Loucy (cell line): ENCODE measurements at regions not wholly inside any gene's neighbourhood (a gene's known extent, or its start where the extent isn't known, plus 50 kb on each side); places are given as distances from the start of the nearest gene placed in this dataset.

Source experiments
- H2AFZ ChIP-seq: fragments of 200-600 bp; sonication (generic); 2 replicates; pipeline ENCODE4 v1.6.0; 2016; ENCODE audit warnings: antibody characterized with exemption, mild to moderate bottlenecking, low read length, moderate library complexity
- H3F3A ChIP-seq: fragments of 200-600 bp; 2 replicates; pipeline ENCODE4 v1.6.0; 2016; ENCODE audit warnings: antibody characterized with exemption, low read depth, mild to moderate bottlenecking
- H3K27me3 ChIP-seq: fragments of 200-600 bp; sonication (generic); 2 replicates; pipeline ENCODE4 v1.6.1; 2014; ENCODE audit warnings: low read length, mild to moderate bottlenecking; ENCODE audit not compliant: insufficient read depth, poor library complexity, severe bottlenecking
- H3K36me3 ChIP-seq: fragments of 200-600 bp; sonication (generic); 2 replicates; pipeline ENCODE4 v1.6.1; 2016; ENCODE audit warnings: low read length; ENCODE audit not compliant: insufficient read depth
- H3K4me1 ChIP-seq: fragments of 200-600 bp; sonication (generic); 2 replicates; pipeline ENCODE4 v1.5.1; 2014; ENCODE audit warnings: low read length, mild to moderate bottlenecking; ENCODE audit not compliant: insufficient read depth, poor library complexity, severe bottlenecking
- H3K4me2 ChIP-seq: fragments of 200-600 bp; sonication (generic); 2 replicates; pipeline ENCODE4 v1.6.0; 2014; ENCODE audit warnings: antibody characterized with exemption, low read length, low read depth, mild to moderate bottlenecking; ENCODE audit not compliant: poor library complexity, severe bottlenecking
- H3K4me3 ChIP-seq: fragments of 200-600 bp; sonication (generic); 2 replicates; pipeline ENCODE4 v1.5.1; 2014; ENCODE audit warnings: low read length, mild to moderate bottlenecking, mixed read lengths; ENCODE audit not compliant: poor library complexity, severe bottlenecking
- H3K79me2 ChIP-seq: fragments of 200-600 bp; sonication (generic); 2 replicates; pipeline ENCODE4 v1.6.1; 2014; ENCODE audit warnings: low read length; ENCODE audit not compliant: insufficient read depth
- H3K9ac ChIP-seq: fragments of 200-600 bp; sonication (generic); 2 replicates; pipeline ENCODE4 v1.6.0; 2014; ENCODE audit warnings: mild to moderate bottlenecking, low read depth, low read length, moderate library complexity; ENCODE audit not compliant: poor library complexity, severe bottlenecking
- H3K9me2 ChIP-seq: fragments of 200-600 bp; sonication (generic); replicated peaks from 2 replicates; pipeline ENCODE4 v1.6.1; 2016; ENCODE audit warnings: low read depth, low read length, mixed read lengths
- H3K9me3 ChIP-seq: fragments of 200-600 bp; sonication (generic); 2 replicates; pipeline ENCODE4 v1.6.1; 2014; ENCODE audit warnings: mild to moderate bottlenecking, antibody characterized with exemption, low read length, low read depth; ENCODE audit not compliant: insufficient read depth
- H4K20me1 ChIP-seq: fragments of 200-600 bp; sonication (generic); 2 replicates; pipeline ENCODE4 v1.6.0; 2014; ENCODE audit warnings: antibody characterized with exemption, low read length, mild to moderate bottlenecking; ENCODE audit not compliant: insufficient read depth, poor library complexity, severe bottlenecking
- EZH2phosphoT487 ChIP-seq: fragments of 200-600 bp; IDR thresholded peaks from 2 replicates; pipeline ENCODE4 v1.6.1; 2018; ENCODE audit warnings: antibody characterized with exemption, mild to moderate bottlenecking, moderate library complexity, borderline replicate concordance
- TF ChIP-seq, protein P1 (sequence below): fragments of 200-600 bp; sonication (generic); conservative IDR thresholded peaks from 2 replicates; pipeline ENCODE4 v1.5.1; 2014; ENCODE audit warnings: mild to moderate bottlenecking, antibody characterized with exemption, low read length

DNA sequence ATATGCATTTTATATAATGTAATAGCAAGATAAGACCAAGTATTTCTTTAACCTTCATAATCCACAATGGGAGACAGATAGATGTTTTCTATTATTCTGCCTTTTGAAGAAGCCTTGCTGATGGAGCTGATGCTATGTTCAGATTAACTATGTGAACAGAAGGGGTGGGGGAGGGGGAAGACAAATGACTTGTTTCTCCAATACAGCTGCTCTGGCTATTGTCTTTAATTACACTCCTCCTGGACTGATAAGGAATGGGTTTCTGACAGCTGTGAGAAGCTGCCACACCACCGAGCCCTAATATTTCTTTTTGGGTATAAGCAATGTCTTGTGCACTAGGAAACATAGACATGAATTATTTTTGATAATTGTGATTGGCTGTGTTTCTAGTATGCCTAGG, 62.0 kb downstream of the CAVIN4 start:
- no peaks in the 10 kb centered on the region for H3K4me1 ChIP-seq
- no peak overlapping the region for H3K4me2 ChIP-seq
- H2AFZ ChIP-seq, result no peak overlapping the region
- no peaks in the 10 kb centered on the region for H3K36me3 ChIP-seq
- H3K9me3 ChIP-seq, result no peaks in the 10 kb centered on the region
- no peaks in the 10 kb centered on the region for H3K9me2 ChIP-seq
- TF ChIP-seq, protein P1, sequence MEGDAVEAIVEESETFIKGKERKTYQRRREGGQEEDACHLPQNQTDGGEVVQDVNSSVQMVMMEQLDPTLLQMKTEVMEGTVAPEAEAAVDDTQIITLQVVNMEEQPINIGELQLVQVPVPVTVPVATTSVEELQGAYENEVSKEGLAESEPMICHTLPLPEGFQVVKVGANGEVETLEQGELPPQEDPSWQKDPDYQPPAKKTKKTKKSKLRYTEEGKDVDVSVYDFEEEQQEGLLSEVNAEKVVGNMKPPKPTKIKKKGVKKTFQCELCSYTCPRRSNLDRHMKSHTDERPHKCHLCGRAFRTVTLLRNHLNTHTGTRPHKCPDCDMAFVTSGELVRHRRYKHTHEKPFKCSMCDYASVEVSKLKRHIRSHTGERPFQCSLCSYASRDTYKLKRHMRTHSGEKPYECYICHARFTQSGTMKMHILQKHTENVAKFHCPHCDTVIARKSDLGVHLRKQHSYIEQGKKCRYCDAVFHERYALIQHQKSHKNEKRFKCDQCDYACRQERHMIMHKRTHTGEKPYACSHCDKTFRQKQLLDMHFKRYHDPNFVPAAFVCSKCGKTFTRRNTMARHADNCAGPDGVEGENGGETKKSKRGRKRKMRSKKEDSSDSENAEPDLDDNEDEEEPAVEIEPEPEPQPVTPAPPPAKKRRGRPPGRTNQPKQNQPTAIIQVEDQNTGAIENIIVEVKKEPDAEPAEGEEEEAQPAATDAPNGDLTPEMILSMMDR, result no peak
- no peak for TF ChIP-seq EZH2phosphoT487
- no peaks in the 10 kb centered on the region for H3F3A ChIP-seq
- no peaks in the 10 kb centered on the region for H3K79me2 ChIP-seq
- H3K27me3 ChIP-seq, result no peaks in the 10 kb centered on the region
- H4K20me1 ChIP-seq, result no peaks in the 10 kb centered on the region
- no peak overlapping the region for H3K9ac ChIP-seq
- H3K4me3 ChIP-seq, result no peak overlapping the region

DNA sequence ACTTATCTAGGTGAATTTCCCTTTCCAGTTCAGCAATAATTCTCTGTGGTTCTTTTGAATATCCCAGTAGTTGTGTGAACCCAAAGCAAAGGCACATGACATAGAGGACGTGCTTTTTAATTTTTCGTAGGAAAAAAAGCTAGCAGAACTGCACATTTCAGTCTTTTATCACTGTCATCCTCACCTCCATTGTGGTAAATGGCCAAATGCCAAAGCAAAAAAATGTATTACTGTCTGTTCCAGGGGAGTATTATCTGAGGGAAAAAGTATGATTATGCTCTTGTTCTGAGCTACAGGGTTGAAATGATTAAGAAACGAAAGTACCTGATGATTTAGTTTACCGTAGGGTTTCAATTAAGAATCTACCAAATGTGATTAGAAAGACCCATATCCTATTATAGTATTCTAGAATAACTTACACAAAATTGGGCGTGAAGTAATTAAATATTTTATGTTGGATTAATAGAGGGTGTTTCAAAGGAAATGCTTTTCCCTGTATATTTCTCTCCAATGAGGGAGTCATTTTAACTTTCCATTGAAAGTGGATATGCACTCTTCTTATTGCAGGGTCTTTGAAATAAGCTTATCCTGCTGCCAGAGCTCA, 62.7 kb downstream of the CAVIN4 start:
- Histone ChIP-seq H2AFZ (no peak overlapping the region), H3K4me3 (no peak overlapping the region), H3K4me2 (no peak overlapping the region), H3K27me3 (no peaks in the 10 kb centered on the region), H3K36me3 (no peaks in the 10 kb centered on the region), H3F3A (no peaks in the 10 kb centered on the region), H3K4me1 (no peaks in the 10 kb centered on the region), H3K79me2 (no peaks in the 10 kb centered on the region), H3K9ac (no peak overlapping the region), H3K9me3 (no peaks in the 10 kb centered on the region), H4K20me1 (no peaks in the 10 kb centered on the region), H3K9me2 (no peaks in the 10 kb centered on the region)
- TF ChIP-seq, protein P1, result no peak

- no peaks in the 10 kb centered on the region for H3K4me1 ChIP-seq
- H3K4me3 ChIP-seq, result no peak overlapping the region
- TF ChIP-seq, protein P1, result no peak
- no peak for TF ChIP-seq EZH2phosphoT487
- no peaks in the 10 kb centered on the region for H3K9me3 ChIP-seq
- H3K27me3 ChIP-seq, result no peaks in the 10 kb centered on the region
- H3K9ac ChIP-seq, result no peak overlapping the region
- H2AFZ ChIP-seq, result no peak overlapping the region
- no peaks in the 10 kb centered on the region for H3K36me3 ChIP-seq
- no peak overlapping the region for H3K4me2 ChIP-seq
- no peaks in the 10 kb centered on the region for H4K20me1 ChIP-seq
- H3K9me2 ChIP-seq, result no peaks in the 10 kb centered on the region
- H3K79me2 ChIP-seq, result no peaks in the 10 kb centered on the region
- no peaks in the 10 kb centered on the region for H3F3A ChIP-seq
Observed at GRCh38 chr9:100641166-100641565, 63.3 kb downstream of the CAVIN4 start.
